ENCODE measurements at regions not wholly inside any gene's neighbourhood (a gene's known extent, or its start where the extent isn't known, plus 50 kb on each side); places are given as distances from the start of the nearest gene placed in this dataset.

DNA sequence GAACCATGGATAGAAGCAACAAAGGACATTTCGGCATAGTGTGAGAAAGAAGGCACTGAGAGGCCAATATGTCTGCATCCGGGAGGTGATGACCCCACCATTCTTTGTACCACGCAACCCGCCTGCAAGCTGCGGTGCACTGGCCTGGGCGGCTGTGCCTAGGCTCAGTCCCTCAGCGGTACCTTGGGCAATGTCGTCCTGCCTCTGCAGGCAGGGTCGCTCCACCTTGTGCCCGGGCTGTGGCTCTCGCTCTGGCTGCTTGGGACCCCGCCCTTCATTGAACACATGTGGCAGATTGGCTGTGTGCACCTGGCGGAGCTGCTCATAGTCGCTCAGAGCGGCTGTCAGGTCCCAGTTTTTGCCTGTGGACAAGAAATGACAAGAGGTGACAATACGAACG is 243.2 kb downstream of the KLF13 start:
- TF ChIP-seq EZH2 (IDR thresholded peaks at IDR 0.05), result no peak
- no peak for TF ChIP-seq POLR2AphosphoS5 (IDR thresholded peaks at IDR 0.05; ENCODE audit: borderline replicate concordance, low read depth, low read length)
- TF ChIP-seq FOXP2 (optimal IDR thresholded peaks at IDR 0.05; ENCODE audit: control extremely low read depth, extremely low read length, insufficient read depth), result no peak
